Hepatocyte (in vitro differentiated cells): ENCODE measurements at regions not wholly inside any gene's neighbourhood (a gene's known extent, or its start where the extent isn't known, plus 50 kb on each side); places are given as distances from the start of the nearest gene placed in this dataset.

Experiments used
- DNase-seq: peaks from one replicate; pipeline ENCODE4 v3.0.0-alpha.2; 2016; ENCODE audit warnings: low spot score
- H2AFZ ChIP-seq: fragments of 200-600 bp; sonication (generic); 2 replicates; pipeline ENCODE4 v1.6.0; 2016; ENCODE audit warnings: antibody characterized with exemption, mild to moderate bottlenecking
- H3K27ac ChIP-seq: fragments of 200-600 bp; sonication (generic); 2 replicates; pipeline ENCODE4 v1.5.1; 2016; ENCODE audit warnings: mild to moderate bottlenecking
- H3K27me3 ChIP-seq: fragments of 200-600 bp; sonication (generic); 2 replicates; pipeline ENCODE4 v1.6.1; 2016
- H3K36me3 ChIP-seq: fragments of 200-600 bp; sonication (generic); replicated peaks from 2 replicates; pipeline ENCODE4 v1.5.1; 2016; ENCODE audit warnings: low read depth; ENCODE audit not compliant: insufficient read depth
- H3K4me1 ChIP-seq: fragments of 200-600 bp; sonication (generic); 2 replicates; pipeline ENCODE4 v1.5.1; 2016; ENCODE audit warnings: mild to moderate bottlenecking, moderate library complexity; ENCODE audit not compliant: insufficient read depth
- H3K4me2 ChIP-seq: fragments of 200-600 bp; sonication (generic); 2 replicates; pipeline ENCODE4 v1.6.0; 2016
- H3K4me3 ChIP-seq: fragments of 200-600 bp; sonication (generic); 2 replicates; pipeline ENCODE4 v1.5.1; 2016; ENCODE audit warnings: mild to moderate bottlenecking
- H3K79me2 ChIP-seq: fragments of 200-600 bp; sonication (generic); 2 replicates; pipeline ENCODE4 v1.6.0; 2017; ENCODE audit warnings: mild to moderate bottlenecking
- H3K9me2 ChIP-seq: fragments of 200-600 bp; sonication (generic); replicated peaks from 2 replicates; pipeline ENCODE4 v1.6.0; 2017; ENCODE audit warnings: mild to moderate bottlenecking; ENCODE audit not compliant: insufficient read depth
- H3K9me3 ChIP-seq: fragments of 200-600 bp; sonication (generic); 2 replicates; pipeline ENCODE4 v1.5.1; 2016; ENCODE audit warnings: low read depth, mild to moderate bottlenecking
- H4K20me1 ChIP-seq: fragments of 200-600 bp; sonication (generic); 2 replicates; pipeline ENCODE4 v1.6.0; 2016; ENCODE audit warnings: mild to moderate bottlenecking; ENCODE audit not compliant: insufficient read depth, poor library complexity, severe bottlenecking
- CTCF ChIP-seq: fragments of 200-600 bp; sonication (generic); IDR thresholded peaks from 2 replicates; pipeline ENCODE4 v1.5.1; 2016; ENCODE audit warnings: antibody characterized with exemption, mild to moderate bottlenecking; ENCODE audit not compliant: poor library complexity
- EZH2 ChIP-seq: fragments of 200-600 bp; sonication (generic); IDR thresholded peaks from 2 replicates; pipeline ENCODE4 v1.6.1; 2016; ENCODE audit warnings: antibody characterized with exemption, mild to moderate bottlenecking, borderline replicate concordance
- EZH2phosphoT487 ChIP-seq: fragments of 200-600 bp; sonication (generic); IDR thresholded peaks from one replicate; pipeline ENCODE4 v1.6.1; 2018; ENCODE audit warnings: antibody characterized with exemption, mild to moderate bottlenecking, low read depth, moderate library complexity; ENCODE audit not compliant: unreplicated experiment, severe bottlenecking
- WGBS: methylation state at CpG from one replicate; pipeline ENCODE4 v1.1.6; 2016; ENCODE audit warnings: low lambda C conversion rate; ENCODE audit errors: missing lambda C conversion rate; 5-methylcytosine and 5-hydroxymethylcytosine counted together

DNA sequence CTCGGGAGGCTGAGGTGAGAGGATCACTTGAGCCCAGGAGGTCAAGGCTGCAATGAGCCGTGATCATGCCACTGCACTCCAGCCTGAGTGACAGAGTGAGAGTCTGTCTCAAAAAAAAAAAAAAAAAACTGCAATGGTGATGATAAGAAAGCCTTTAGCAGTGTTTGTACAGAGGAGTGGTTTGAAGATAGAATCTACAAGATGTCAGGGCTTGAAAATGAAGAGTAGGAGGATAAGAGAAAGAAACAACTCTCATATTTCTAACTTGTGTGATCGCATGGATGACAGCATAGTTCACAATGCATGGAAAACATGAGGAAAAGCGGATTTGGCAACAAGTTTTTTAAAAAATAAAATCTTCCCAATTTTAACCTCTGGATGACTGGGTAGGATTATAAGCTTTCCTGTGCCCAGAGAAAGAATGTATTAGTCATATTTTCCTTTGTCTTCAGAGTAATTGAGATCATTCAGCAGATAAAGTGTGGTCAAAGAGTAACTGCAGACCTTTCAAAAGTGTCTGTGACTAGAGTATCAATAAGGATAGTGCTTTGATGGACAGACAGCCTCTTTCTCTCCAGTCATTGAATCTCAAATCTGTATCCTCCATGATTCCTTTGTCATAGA is 328.1 kb downstream of the CASP12 start:
- H3K36me3 ChIP-seq: no peaks in the 10 kb centered on the region
- H2AFZ ChIP-seq: no peak overlapping the region
- TF ChIP-seq EZH2phosphoT487 (no peak), CTCF (no peak), EZH2 (no peak)
- no peak overlapping the region for H3K4me3 ChIP-seq
- DNase-seq: no peak
- no peaks in the 10 kb centered on the region for H3K9me2 ChIP-seq
- H3K79me2 ChIP-seq: no peaks in the 10 kb centered on the region
- H3K4me1 ChIP-seq: no peaks in the 10 kb centered on the region
- H3K27ac ChIP-seq: no peak overlapping the region
- H3K27me3 ChIP-seq: no peaks in the 10 kb centered on the region
- 68% methylated on average over 4 of the region's 4 CpGs for whole genome bisulfite sequencing
- H4K20me1 ChIP-seq: no peaks in the 10 kb centered on the region
- H3K9me3 ChIP-seq: no peaks in the 10 kb centered on the region
- no peak overlapping the region for H3K4me2 ChIP-seq

DNA sequence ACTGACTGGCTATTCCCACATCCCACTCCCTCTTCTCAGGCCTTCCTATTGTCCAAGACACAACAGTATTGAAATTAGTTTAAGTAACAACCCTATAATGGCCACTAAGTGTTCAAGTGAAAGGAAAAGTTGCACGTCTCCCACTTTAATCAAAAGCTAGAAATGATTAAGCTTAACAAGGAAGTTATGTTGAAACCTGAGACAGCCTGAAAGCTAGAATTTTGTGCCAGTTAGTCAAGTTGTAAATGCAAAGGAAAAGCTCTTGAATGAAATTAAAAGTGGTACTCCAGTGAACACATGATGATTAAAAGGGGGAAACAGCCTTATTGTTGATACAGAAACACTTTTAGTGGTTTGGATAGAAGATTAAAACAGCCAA is 332.7 kb downstream of the CASP12 start:
- H3K27me3 ChIP-seq: no peaks in the 10 kb centered on the region
- no peak overlapping the region for H2AFZ ChIP-seq
- no peak overlapping the region for H3K4me2 ChIP-seq
- no peak overlapping the region for H3K27ac ChIP-seq
- no peaks in the 10 kb centered on the region for H3K9me3 ChIP-seq
- H3K79me2 ChIP-seq: no peaks in the 10 kb centered on the region
- no peak for TF ChIP-seq EZH2
- no peak for DNase-seq
- no peaks in the 10 kb centered on the region for H3K4me1 ChIP-seq
- 83% methylated on average over 1 of the region's 1 CpG for WGBS
- no peaks in the 10 kb centered on the region for H3K9me2 ChIP-seq
- no peaks in the 10 kb centered on the region for H3K36me3 ChIP-seq
- no peaks in the 10 kb centered on the region for H4K20me1 ChIP-seq
- H3K4me3 ChIP-seq: no peak overlapping the region

GRCh38 chr11:104564921-104565582 is 333.2 kb downstream of the CASP12 start:
- Histone ChIP-seq H3K36me3 (no peaks in the 10 kb centered on the region), H3K4me3 (no peak overlapping the region), H3K27me3 (no peaks in the 10 kb centered on the region), H3K4me1 (no peaks in the 10 kb centered on the region), H2AFZ (no peak overlapping the region), H3K27ac (no peak overlapping the region), H3K9me2 (no peaks in the 10 kb centered on the region), H3K4me2 (no peak overlapping the region), H4K20me1 (no peaks in the 10 kb centered on the region), H3K79me2 (no peaks in the 10 kb centered on the region), H3K9me3 (no peaks in the 10 kb centered on the region)
- DNase-seq: no peak
- WGBS: 96% methylated on average over 20 of the region's 35 CpGs
- TF ChIP-seq CTCF (no peak), EZH2phosphoT487 (no peak), EZH2 (no peak)

DNA sequence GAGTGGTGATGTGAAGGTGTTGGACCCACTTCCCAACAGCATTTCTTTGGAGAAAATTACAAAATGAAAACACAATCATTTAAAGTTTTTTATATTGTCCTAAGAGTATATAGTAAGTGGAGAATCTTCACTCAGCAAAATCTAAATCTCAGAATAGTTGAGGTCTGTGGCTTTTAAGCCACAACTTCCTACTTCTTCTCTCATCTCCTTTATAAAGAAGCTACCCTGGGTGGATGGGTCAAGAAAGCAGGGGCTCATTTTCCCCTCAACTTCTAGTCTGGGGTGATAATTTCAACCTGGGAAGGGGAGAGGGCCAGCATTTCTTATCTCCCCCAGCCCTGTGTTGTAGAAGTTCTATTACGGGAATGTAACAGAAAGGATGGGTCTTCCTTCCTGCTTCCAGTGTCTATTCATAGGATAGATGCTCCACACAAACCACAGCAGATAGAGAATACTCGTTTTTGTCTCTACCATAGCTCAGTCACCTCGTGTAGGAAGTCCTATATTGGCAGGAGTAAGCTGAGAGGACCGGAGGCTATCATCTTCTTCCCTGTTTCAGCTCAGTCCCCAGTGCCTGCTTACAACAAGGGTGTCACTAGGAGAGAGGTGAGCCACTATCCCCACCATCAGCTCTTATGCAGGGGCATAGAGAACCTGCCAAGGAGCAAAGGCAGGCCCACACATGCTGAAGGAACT is 341.5 kb downstream of the CASP12 start:
- Histone ChIP-seq H4K20me1 (no peaks in the 10 kb centered on the region), H3K4me2 (no peak overlapping the region), H3K79me2 (no peaks in the 10 kb centered on the region), H3K27me3 (no peaks in the 10 kb centered on the region), H3K4me3 (no peak overlapping the region), H3K27ac (no peak overlapping the region), H3K36me3 (no peaks in the 10 kb centered on the region), H3K4me1 (no peaks in the 10 kb centered on the region), H3K9me2 (no peaks in the 10 kb centered on the region), H2AFZ (no peak overlapping the region), H3K9me3 (no peaks in the 10 kb centered on the region)
- no peak for TF ChIP-seq CTCF
- no peak for TF ChIP-seq EZH2phosphoT487
- TF ChIP-seq EZH2: no peak
- WGBS: 86% methylated on average over 4 of the region's 4 CpGs
- no peak for DNase-seq
